ENCODE measurements at regions not wholly inside any gene's neighbourhood (a gene's known extent, or its start where the extent isn't known, plus 50 kb on each side); places are given as distances from the start of the nearest gene placed in this dataset.

- no peak overlapping the region for H3K27ac ChIP-seq (ENCODE audit: low read depth, low read length, poor library complexity, severe bottlenecking)
- H3K4me2 ChIP-seq (ENCODE audit: low read length), result no peak overlapping the region
- POLR2A ChIA-PET, result interaction anchor here (0.5 to 1.2 kb wide), 2 partner anchors 9 kb away, joined by 3 read pairs; no protein-coding TSS in a partner anchor
- no peak for TF ChIP-seq EZH2phosphoT487 (IDR thresholded peaks at IDR 0.05; ENCODE audit: borderline replicate concordance, low read depth, low read length)
- TF ChIP-seq CTCF (conservative IDR thresholded peaks at IDR 0.05; ENCODE audit: low read length), result no peak
- H3K4me1 ChIP-seq (ENCODE audit: insufficient read depth, low read length, poor library complexity, severe bottlenecking), result no peaks in the 10 kb centered on the region
- no peak overlapping the region for H2AFZ ChIP-seq (ENCODE audit: low read length)
- no TSS peak for BruUV-seq (replicated peaks)
- H3K4me3 ChIP-seq (ENCODE audit: low read depth, low read length, poor library complexity, severe bottlenecking), result no peak overlapping the region
- DNase-seq (ENCODE audit: low spot score), result no peak
- CTCF ChIA-PET (ENCODE audit: unreplicated experiment), result no interaction called here
- H3K9me2 ChIP-seq (ENCODE audit: insufficient read depth, low read length), result no peaks in the 10 kb centered on the region
- H4K20me1 ChIP-seq (ENCODE audit: insufficient read depth, low read length), result no peaks in the 10 kb centered on the region
- no peaks in the 10 kb centered on the region for H3K9me3 ChIP-seq (ENCODE audit: low read length)
- intact Hi-C loops (cut with micrococcal nuclease; ENCODE audit: unreplicated experiment), result no loop called here
- H3K79me2 ChIP-seq (ENCODE audit: insufficient read depth, low read depth, low read length), result no peaks in the 10 kb centered on the region
- no peaks in the 10 kb centered on the region for H3K36me3 ChIP-seq (ENCODE audit: insufficient read depth, low read length)
Observed at GRCh38 chr6:21993841-21994240, 303.0 kb downstream of the PRL start.

- H3K4me3 ChIP-seq (ENCODE audit: low read depth, low read length, poor library complexity, severe bottlenecking), result no peak overlapping the region
- H3K4me2 ChIP-seq (ENCODE audit: low read length), result no peak overlapping the region
- no peaks in the 10 kb centered on the region for H3K9me3 ChIP-seq (ENCODE audit: low read length)
- POLR2A ChIA-PET, result no interaction called here
- H2AFZ ChIP-seq (ENCODE audit: low read length), result no peak overlapping the region
- no TSS peak for BruUV-seq (replicated peaks)
- intact Hi-C loops (cut with micrococcal nuclease; ENCODE audit: unreplicated experiment), result no loop called here
- H3K79me2 ChIP-seq (ENCODE audit: insufficient read depth, low read depth, low read length), result no peaks in the 10 kb centered on the region
- CTCF ChIA-PET (ENCODE audit: unreplicated experiment), result no interaction called here
- no peaks in the 10 kb centered on the region for H3K9me2 ChIP-seq (ENCODE audit: insufficient read depth, low read length)
- H3K4me1 ChIP-seq (ENCODE audit: insufficient read depth, low read length, poor library complexity, severe bottlenecking), result no peaks in the 10 kb centered on the region
- H4K20me1 ChIP-seq (ENCODE audit: insufficient read depth, low read length), result no peaks in the 10 kb centered on the region
- H3K36me3 ChIP-seq (ENCODE audit: insufficient read depth, low read length), result no peaks in the 10 kb centered on the region
- no peak for TF ChIP-seq CTCF (conservative IDR thresholded peaks at IDR 0.05; ENCODE audit: low read length)
- no peak for TF ChIP-seq EZH2phosphoT487 (IDR thresholded peaks at IDR 0.05; ENCODE audit: borderline replicate concordance, low read depth, low read length)
- no peak overlapping the region for H3K27ac ChIP-seq (ENCODE audit: low read depth, low read length, poor library complexity, severe bottlenecking)
- no peak for DNase-seq (ENCODE audit: low spot score)
Observed at GRCh38 chr6:21994821-21995220, 302.0 kb downstream of the PRL start.

GRCh38 chr6:21995318-21995717, 301.5 kb downstream of the PRL start:
- Histone ChIP-seq H4K20me1 (ENCODE audit: insufficient read depth, low read length) (no peaks in the 10 kb centered on the region), H3K4me1 (ENCODE audit: insufficient read depth, low read length, poor library complexity, severe bottlenecking) (no peaks in the 10 kb centered on the region), H3K4me2 (ENCODE audit: low read length) (no peak overlapping the region), H3K27ac (ENCODE audit: low read depth, low read length, poor library complexity, severe bottlenecking) (no peak overlapping the region), H3K4me3 (ENCODE audit: low read depth, low read length, poor library complexity, severe bottlenecking) (no peak overlapping the region), H2AFZ (ENCODE audit: low read length) (no peak overlapping the region), H3K36me3 (ENCODE audit: insufficient read depth, low read length) (no peaks in the 10 kb centered on the region), H3K79me2 (ENCODE audit: insufficient read depth, low read depth, low read length) (no peaks in the 10 kb centered on the region), H3K9me3 (ENCODE audit: low read length) (no peaks in the 10 kb centered on the region), H3K9me2 (ENCODE audit: insufficient read depth, low read length) (no peaks in the 10 kb centered on the region)
- intact Hi-C loops (cut with micrococcal nuclease; ENCODE audit: unreplicated experiment), result no loop called here
- BruUV-seq (replicated peaks), result no TSS peak
- ChIA-PET CTCF (ENCODE audit: unreplicated experiment) (no interaction called here), POLR2A (no interaction called here)
- TF ChIP-seq CTCF (conservative IDR thresholded peaks at IDR 0.05; ENCODE audit: low read length) (no peak), EZH2phosphoT487 (IDR thresholded peaks at IDR 0.05; ENCODE audit: borderline replicate concordance, low read depth, low read length) (no peak)
- no peak for DNase-seq (ENCODE audit: low spot score)
